ENCODE measurements at regions not wholly inside any gene's neighbourhood (a gene's known extent, or its start where the extent isn't known, plus 50 kb on each side); places are given as distances from the start of the nearest gene placed in this dataset.
A peak's percentile ranks its signal among the peaks of the same experiment; 100 is the strongest.

GRCh38 chr17:64773836-64774761, 112.0 kb upstream of the SMURF2 start (continued):
- TF ChIP-seq ZNF275 (CRISPR knock-in tag; IDR thresholded peaks at IDR 0.05; ENCODE audit: borderline replicate concordance): no peak
- peak; percentile 17; the same call in 1 of the 2 replicates for TF ChIP-seq ISL2 (CRISPR knock-in tag; IDR thresholded peaks at IDR 0.05)
- TF ChIP-seq ZNF512B (CRISPR knock-in tag; IDR thresholded peaks at IDR 0.05; ENCODE audit: borderline replicate concordance): 0 out of 2 replicates have a peak, but pooled peaks have one; percentile 76
- no peak for TF ChIP-seq ARID3A (IDR thresholded peaks at IDR 0.05; ENCODE audit: low read depth, low read length)
- no peak for TF ChIP-seq AKNA (CRISPR knock-in tag; IDR thresholded peaks at IDR 0.05; ENCODE audit: borderline replicate concordance)
- TF ChIP-seq CBX2 (IDR thresholded peaks at IDR 0.05; ENCODE audit: low read depth, low read length): no peak
- TF ChIP-seq CBX2 (CRISPR knock-in tag; IDR thresholded peaks at IDR 0.05; ENCODE audit: low read depth): no peak
- TF ChIP-seq HNF4G (IDR thresholded peaks at IDR 0.05; ENCODE audit: borderline replicate concordance, low read depth, low read length): no peak
- no peak for TF ChIP-seq HNF4G (CRISPR knock-in tag; IDR thresholded peaks at IDR 0.05; ENCODE audit: borderline replicate concordance, low read depth)
- no peak for TF ChIP-seq ZNF512 (CRISPR knock-in tag; IDR thresholded peaks at IDR 0.05)
- TF ChIP-seq ZNF224 (CRISPR knock-in tag; IDR thresholded peaks at IDR 0.05): no peak
- no peak for TF ChIP-seq ZKSCAN5 (CRISPR knock-in tag; IDR thresholded peaks at IDR 0.05)
- TF ChIP-seq ZNF207 (IDR thresholded peaks at IDR 0.05; ENCODE audit: borderline replicate concordance): no peak
- TF ChIP-seq KAT7 (CRISPR knock-in tag; IDR thresholded peaks at IDR 0.05; ENCODE audit: borderline replicate concordance): 0 out of 2 replicates have a peak, but pooled peaks have one; percentile 45
- no peak for TF ChIP-seq HCFC1 (IDR thresholded peaks at IDR 0.05; ENCODE audit: low read depth, low read length)
- TF ChIP-seq FLYWCH1 (CRISPR knock-in tag; IDR thresholded peaks at IDR 0.05): no peak

Data from HepG2 (cell line).